ENCODE measurements at regions not wholly inside any gene's neighbourhood (a gene's known extent, or its start where the extent isn't known, plus 50 kb on each side); places are given as distances from the start of the nearest gene placed in this dataset.

GRCh38 chr6:82836022-82836575 lies 229.5 kb downstream of the UBE3D start:
- DNase-seq = no peak

- no peak for DNase-seq
Observed at GRCh38 chr6:82840571-82840970, 225.1 kb downstream of the UBE3D start.

DNA sequence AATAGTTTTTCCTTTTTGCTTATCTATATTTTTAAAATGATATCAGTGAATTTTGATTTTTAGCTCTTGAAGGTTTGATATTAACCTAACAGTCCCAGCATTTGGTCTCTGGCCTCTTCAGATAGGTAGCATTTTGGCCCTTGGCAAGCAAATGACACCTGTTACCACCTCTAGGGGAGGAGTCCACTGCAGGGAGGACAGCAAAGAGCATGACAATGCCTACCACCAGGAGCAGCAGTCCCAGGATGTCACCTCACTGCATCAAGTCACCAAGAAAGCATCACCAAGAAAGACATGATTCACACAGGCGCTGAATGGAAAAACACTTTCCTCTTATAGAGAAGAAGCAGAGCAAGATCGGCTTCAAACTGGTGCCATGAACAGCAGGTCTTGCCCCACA lies 224.3 kb downstream of the UBE3D start:
- no peak for DNase-seq
